Activated CD4-positive, CD25-positive, alpha-beta regulatory T cell treated with anti-CD3 and anti-CD28 coated beads, Interleukin-2, amount 50 U/mL, for 16 hours (primary cell): ENCODE measurements at regions not wholly inside any gene's neighbourhood (a gene's known extent, or its start where the extent isn't known, plus 50 kb on each side); places are given as distances from the start of the nearest gene placed in this dataset.
"Not testable (repeated sequence)": the region's sequence is repeated elsewhere in the genome, so short reads cannot be mapped to it uniquely, and the experiment has no call there.

ENCODE experiments used
- DNase-seq: peaks from one replicate; pipeline ENCODE4 v3.0.0-alpha.2; 2020; ENCODE audit warnings: low read depth, low spot score

- no peak for DNase-seq
Measured at GRCh38 chr4:81375745-81376144, 96.0 kb downstream of the RASGEF1B start.

GRCh38 chr4:81369886-81370285 is 101.8 kb downstream of the RASGEF1B start:
- DNase-seq = no peak

- DNase-seq = no peak
Measured at GRCh38 chr4:81366779-81367178, 104.9 kb downstream of the RASGEF1B start.

GRCh38 chr4:81360737-81361136 is 111.0 kb downstream of the RASGEF1B start:
- DNase-seq = no peak

GRCh38 chr4:81359207-81359606 is 112.5 kb downstream of the RASGEF1B start:
- no peak for DNase-seq

DNA sequence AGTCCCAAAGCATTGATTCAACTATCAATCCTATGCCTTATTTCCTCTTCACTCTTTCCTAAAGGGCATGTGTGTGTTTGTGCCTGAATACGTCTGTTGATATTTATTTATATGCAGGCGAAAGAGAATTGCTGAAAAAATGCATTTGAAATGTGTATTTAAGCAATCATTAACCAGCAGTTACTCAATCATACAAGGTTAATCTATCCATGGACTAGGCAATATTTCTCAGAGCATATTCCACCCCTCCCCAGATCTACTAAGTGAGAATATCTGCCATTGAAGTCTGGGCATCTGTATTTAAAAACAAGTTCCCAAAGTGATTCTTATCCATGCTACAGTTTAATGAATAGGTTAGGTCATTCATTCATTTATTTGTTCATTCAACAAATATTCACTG is 113.6 kb downstream of the RASGEF1B start:
- DNase-seq = no peak

DNA sequence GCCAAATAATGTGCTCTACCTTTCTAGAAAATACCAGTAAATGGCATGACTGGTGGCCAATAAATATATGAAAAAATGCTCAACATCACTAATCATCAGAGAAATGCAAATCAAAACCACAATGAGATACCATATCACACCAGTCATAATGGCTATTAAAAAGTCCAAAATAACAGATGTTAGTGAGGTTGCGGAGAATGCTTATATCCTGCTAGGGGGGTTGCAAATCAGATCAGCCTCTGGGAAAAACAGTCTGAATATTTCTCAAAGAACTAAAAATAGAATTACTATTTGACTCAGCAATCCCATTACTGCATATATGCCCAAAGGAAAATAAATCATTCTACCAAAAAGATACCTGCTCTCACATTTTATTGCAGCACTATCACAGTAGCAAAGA is 115.1 kb downstream of the RASGEF1B start:
- no peak for DNase-seq

DNA sequence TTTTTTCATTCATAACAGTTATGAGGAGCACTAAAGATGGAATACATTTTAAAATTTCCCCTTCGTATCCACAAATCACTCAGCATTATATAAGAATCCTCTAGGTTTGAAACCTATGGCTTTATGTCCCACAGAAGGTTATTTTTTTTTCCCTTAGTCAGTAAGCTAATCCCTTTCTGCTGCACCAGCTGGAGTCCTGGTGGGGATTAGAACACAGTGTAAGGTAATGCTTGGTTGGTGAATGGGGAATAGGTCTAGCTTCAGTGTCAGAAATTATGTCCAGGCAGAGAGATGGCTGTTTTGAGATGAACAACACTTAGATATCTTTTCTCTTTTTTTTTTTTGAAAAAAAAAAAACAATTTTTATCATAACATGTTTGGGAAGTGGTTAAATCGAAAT is 116.6 kb downstream of the RASGEF1B start:
- DNase-seq = no peak

DNA sequence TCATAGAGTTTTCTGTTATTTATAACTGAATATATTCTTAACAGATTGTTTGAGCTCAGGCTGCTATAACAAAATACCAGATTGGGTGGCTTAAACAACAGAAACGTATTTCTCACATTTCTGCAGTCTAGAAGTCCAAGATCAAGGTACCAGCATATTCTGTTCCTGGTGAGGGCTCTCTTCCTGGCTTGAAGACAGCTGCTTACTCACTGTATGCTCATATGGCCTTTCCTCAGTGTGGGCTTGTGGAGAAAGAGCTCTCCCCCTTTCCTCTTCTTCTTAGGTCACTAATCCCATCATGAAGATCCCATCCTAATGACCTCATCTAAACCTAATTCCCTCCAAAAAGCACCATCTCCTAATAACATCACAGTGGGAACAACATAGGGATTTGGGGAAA is 117.8 kb downstream of the RASGEF1B start:
- DNase-seq = no peak

GRCh38 chr4:81352446-81352835 is 119.3 kb downstream of the RASGEF1B start:
- no peak for DNase-seq

GRCh38 chr4:81351654-81352445 is 119.9 kb downstream of the RASGEF1B start:
- DNase-seq = peak; percentile 27

DNA sequence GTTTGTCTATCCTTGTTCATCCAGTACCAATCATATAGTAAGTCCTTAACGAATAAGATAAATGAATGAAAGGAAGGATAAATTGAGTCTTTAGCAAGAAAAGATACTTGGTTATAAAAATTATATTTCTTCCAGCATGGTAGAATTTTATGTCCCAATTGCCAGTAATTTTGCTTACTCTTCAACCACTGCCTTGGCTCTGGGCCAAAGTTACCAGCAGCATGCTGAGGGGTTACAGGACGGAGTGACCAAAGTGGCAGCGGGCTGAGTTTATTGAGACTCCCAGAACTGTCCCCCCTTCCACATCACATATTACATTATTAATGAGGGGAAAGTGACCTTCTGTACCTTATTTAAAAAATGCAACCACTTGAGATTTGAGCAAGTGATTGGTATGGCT is 121.7 kb downstream of the RASGEF1B start:
- no peak for DNase-seq

GRCh38 chr4:81348778-81349094 is 123.0 kb downstream of the RASGEF1B start:
- no peak for DNase-seq

DNA sequence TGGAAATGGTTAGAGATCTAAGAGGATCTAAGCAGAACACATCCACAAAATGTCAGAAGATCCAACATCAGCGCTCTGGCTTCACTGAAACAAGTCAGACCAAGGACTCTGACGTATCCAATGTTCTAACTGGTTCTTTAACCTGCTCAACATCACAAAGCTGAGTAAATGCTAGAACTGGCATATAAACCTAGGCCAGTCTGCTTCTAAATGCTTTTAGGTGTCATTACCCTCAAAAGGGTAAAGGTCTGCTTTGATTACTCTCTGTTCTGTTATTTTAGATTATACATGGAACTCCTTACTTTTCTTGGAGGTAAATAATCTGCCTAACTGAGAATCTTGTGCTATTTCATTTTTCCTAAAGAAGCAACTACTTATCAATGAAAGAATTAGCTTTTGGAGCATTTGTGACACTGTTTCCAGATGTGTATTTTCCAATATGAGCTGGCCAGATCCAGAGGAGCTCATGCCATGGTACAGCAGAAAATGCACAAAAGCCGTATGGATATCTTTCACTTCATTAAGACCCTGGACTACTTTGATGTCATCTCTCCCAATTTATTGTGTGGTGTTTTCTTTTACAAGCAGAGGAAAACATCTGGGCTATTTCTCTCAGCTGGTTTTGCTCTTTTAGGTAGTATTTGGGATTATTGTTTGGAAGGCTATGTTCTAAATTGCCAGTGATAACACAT is 123.5 kb downstream of the RASGEF1B start:
- DNase-seq = no peak

DNA sequence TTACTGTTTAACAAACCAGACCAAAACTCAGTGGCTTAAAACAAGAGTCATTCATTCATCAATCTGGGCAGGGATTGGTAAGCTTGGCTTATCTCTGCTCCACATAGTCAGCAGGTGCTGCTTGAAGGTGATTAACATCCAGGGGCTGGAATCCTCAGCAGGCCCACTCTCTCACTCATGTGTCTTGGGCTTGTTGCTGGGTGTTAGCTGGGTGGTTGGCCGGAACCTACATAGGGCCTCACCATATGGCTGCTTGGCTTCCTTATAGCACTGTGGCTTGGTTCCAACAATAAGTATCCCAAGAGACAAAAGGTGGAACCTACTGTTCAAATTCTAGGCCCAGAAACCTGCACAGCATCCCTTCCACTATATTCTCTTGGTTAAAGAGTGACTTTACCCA is 125.0 kb downstream of the RASGEF1B start:
- DNase-seq = no peak

DNA sequence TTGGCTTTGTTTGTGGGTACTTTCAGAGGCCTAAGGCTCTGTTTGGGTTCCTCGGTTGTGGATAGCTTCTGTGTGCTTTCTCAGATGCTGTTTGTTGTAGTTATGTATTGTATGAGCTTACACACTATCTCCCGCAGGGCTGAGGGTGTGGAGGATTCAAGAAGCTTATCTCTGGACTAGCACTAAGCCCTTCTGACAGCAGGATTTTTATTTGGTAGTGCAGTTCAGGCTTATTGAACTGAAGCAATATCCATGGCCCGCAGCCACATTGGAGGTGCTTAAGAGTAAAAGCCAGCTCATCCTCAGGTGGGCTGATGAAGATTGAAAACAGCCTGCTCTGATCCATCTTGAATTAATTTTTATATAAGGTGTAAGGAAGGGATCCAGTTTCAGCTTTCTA is 128.2 kb downstream of the RASGEF1B start:
- DNase-seq = no peak

- no peak for DNase-seq
Measured at GRCh38 chr4:81343046-81343445, 128.0 kb upstream of the PRKG2 start.

GRCh38 chr4:81337211-81337610 is 122.2 kb upstream of the PRKG2 start:
- no peak for DNase-seq

DNA sequence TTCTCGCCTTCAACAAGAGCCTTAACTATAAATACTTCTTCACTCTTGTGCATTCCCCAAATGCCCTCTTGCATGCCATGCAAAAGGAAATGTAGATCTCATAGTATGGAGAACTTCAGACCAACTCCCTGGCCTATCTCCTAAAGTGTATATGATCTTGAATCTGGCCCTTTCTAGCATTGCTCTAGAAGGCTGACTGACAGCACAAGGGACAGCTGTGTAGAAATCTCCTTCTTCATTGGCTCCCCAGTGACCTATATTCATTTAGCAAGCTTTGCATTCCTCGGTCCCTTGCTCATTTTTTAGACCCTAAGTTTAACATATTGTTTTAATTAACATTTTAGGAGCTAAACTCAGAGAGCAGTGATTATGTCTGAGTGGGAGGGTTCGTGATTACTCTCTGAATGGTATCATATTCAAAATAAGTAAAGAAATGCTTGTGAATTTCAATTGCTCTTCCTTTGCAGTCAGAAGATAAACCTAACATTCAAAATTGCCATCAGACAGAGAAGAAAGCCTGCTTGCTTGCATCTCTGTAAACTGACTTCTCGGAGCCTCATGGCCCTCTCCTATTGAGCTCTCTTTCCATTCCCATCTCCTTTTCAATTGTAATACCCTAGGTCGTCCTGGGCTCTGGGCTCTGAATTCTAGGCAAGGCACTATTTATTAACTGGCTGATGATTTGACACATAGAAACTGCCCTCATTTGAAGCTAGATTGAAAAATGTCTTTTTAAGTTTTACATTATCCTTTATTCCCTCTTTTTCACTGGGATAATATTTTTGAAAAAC is 120.3 kb upstream of the PRKG2 start:
- DNase-seq = no peak

GRCh38 chr4:81330018-81330417 is 115.0 kb upstream of the PRKG2 start:
- DNase-seq = no peak

DNA sequence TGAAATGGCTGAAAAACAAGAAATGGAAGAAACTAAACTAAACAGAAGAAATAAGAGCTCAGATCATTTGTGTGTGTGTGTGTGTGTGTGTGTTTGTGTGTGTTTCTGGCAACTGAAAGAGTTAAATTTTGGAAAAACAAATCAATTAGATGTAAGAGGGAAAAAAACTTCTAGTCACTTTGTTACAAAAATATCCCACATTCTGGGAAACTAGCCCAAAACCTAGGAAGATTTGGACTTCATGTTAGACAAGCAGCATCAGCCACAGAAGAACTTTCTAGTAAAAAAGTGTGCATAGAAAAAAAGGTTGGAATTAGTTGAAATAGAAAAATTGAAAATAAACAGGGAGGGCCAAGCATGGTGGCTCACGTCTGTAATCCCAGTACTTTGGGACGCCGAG is 111.6 kb upstream of the PRKG2 start:
- no peak for DNase-seq

- not testable (repeated sequence) for DNase-seq
Measured at GRCh38 chr4:81324594-81324993, 109.6 kb upstream of the PRKG2 start.

- no peak for DNase-seq
Measured at GRCh38 chr4:81319657-81320056, 104.6 kb upstream of the PRKG2 start.
